ENCODE measurements at regions not wholly inside any gene's neighbourhood (a gene's known extent, or its start where the extent isn't known, plus 50 kb on each side); places are given as distances from the start of the nearest gene placed in this dataset.

DNA sequence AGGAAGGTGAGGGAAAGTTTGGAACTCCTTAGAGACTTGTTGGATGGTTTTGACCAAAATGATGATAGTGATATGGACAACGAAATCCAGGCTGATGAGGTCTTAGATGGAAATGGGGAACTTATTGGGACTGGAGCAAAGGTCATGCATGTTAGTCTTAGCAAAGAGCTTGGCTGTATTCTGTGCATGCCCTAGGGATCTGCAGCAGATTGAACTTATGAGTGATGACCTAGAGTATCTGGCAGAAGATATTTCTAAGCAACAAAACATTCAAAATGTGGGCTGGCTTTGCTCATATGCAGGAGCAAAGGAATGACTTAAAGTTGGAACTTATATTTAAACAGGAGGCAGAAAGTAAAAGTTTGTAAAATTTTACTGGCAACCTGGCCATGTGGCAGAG, 489.3 kb upstream of the DIPK2B start:
- no peak for DNase-seq (ENCODE audit: low read depth)
- TF ChIP-seq MYC (IDR thresholded peaks at IDR 0.05; ENCODE audit: low read depth, low read length), result no peak
- TF ChIP-seq, protein P1, sequence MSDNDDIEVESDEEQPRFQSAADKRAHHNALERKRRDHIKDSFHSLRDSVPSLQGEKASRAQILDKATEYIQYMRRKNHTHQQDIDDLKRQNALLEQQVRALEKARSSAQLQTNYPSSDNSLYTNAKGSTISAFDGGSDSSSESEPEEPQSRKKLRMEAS (IDR thresholded peaks at IDR 0.05; ENCODE audit: low read depth, low read length), result no peak
- TF ChIP-seq POLR2A (IDR thresholded peaks at IDR 0.05; ENCODE audit: extremely low read depth, insufficient read length), result no peak
- TF ChIP-seq, protein P2, sequence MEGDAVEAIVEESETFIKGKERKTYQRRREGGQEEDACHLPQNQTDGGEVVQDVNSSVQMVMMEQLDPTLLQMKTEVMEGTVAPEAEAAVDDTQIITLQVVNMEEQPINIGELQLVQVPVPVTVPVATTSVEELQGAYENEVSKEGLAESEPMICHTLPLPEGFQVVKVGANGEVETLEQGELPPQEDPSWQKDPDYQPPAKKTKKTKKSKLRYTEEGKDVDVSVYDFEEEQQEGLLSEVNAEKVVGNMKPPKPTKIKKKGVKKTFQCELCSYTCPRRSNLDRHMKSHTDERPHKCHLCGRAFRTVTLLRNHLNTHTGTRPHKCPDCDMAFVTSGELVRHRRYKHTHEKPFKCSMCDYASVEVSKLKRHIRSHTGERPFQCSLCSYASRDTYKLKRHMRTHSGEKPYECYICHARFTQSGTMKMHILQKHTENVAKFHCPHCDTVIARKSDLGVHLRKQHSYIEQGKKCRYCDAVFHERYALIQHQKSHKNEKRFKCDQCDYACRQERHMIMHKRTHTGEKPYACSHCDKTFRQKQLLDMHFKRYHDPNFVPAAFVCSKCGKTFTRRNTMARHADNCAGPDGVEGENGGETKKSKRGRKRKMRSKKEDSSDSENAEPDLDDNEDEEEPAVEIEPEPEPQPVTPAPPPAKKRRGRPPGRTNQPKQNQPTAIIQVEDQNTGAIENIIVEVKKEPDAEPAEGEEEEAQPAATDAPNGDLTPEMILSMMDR (IDR thresholded peaks at IDR 0.05; ENCODE audit: low read depth, low read length), result no peak

DNA sequence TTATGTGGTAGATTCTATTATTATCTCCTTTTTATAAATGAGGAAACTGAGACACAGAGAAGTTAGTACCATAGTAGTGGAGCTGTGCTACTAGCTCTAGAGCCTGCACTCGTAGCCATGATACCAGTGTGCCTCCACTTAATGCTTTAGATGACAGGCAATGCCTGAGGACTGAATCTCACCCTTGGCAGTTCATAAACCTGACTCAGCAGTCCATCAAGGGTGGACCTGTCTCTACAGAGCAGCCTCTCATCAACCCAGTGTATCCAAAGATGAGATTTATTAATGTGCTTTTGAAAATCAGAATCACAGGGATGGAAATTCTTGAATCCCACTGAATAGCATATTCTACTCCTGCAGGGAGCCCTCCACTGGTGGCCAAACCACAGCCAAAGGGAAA, 483.2 kb upstream of the DIPK2B start:
- no peak overlapping the region for H3K4me3 ChIP-seq (ENCODE audit: low read depth, low read length)
- no peak for DNase-seq (ENCODE audit: low read depth)
- no peak for TF ChIP-seq MYC (IDR thresholded peaks at IDR 0.05; ENCODE audit: low read depth, low read length)
- TF ChIP-seq, protein P1 (IDR thresholded peaks at IDR 0.05; ENCODE audit: low read depth, low read length), result no peak
- no peak for TF ChIP-seq POLR2A (IDR thresholded peaks at IDR 0.05; ENCODE audit: extremely low read depth, insufficient read length)
- TF ChIP-seq, protein P2 (IDR thresholded peaks at IDR 0.05; ENCODE audit: low read depth, low read length), result no peak

More for the DNA sequence above, 489.3 kb upstream of the DIPK2B start:
- no peak overlapping the region for H3K4me3 ChIP-seq (ENCODE audit: low read depth, low read length)

DNA sequence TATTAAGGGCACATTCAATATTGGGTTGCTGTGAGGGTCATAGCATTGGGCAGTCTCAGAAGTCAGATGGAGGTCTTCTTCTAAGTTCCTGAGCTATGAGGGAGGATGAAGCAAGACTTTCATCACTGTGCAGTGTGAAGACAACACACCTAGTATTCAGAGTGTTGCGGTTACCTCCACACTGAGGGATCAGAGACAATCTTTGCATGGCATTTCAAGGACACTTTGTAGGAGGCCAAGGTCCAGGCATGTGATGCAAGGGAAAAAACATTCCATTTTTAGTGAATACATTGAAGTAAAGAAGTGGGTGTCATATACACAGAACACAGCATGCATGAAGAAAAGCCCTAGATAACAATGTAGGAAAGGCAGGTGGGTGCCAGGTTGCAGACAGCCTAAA, 481.2 kb upstream of the DIPK2B start:
- TF ChIP-seq, protein P2 (IDR thresholded peaks at IDR 0.05; ENCODE audit: low read depth, low read length), result no peak
- TF ChIP-seq POLR2A (IDR thresholded peaks at IDR 0.05; ENCODE audit: extremely low read depth, insufficient read length) (no peak), MYC (IDR thresholded peaks at IDR 0.05; ENCODE audit: low read depth, low read length) (no peak)
- TF ChIP-seq, protein P1 (IDR thresholded peaks at IDR 0.05; ENCODE audit: low read depth, low read length), result no peak
- no peak for DNase-seq (ENCODE audit: low read depth)
- H3K4me3 ChIP-seq (ENCODE audit: low read depth, low read length), result no peak overlapping the region

DNA sequence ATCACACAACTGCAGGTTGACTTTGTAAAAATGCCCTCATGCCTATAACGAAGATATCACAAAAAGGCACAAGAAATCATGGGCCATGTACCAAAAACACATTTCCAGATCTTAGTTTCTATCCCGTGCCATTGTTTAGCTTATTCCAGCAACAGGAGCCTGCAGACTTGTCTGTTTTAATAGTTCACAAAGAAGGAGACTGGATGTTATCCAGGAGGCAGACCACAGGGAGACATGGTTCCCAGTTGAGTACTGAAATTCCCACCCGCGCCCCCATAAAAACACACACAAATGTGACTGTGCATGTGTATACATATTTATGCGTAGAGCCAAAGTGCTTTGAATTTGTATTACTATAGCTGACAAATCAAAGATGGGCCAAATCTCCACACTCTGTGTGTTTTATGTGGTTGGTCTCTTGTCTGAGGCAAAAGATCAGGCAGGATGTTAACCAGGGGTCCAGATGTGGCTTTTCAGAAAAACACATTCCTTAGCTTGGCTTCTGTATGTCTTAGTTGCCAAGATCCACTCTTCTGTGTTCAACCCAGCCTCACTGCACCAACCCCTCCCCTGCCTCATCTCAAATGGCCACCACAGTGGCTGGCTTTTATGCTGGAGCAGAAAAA, 469.2 kb upstream of the DIPK2B start:
- no peak for DNase-seq (ENCODE audit: low read depth)
- TF ChIP-seq POLR2A (IDR thresholded peaks at IDR 0.05; ENCODE audit: extremely low read depth, insufficient read length), result no peak
- TF ChIP-seq, protein P1 (IDR thresholded peaks at IDR 0.05; ENCODE audit: low read depth, low read length), result no peak
- TF ChIP-seq, protein P2 (IDR thresholded peaks at IDR 0.05; ENCODE audit: low read depth, low read length), result no peak
- TF ChIP-seq MYC (IDR thresholded peaks at IDR 0.05; ENCODE audit: low read depth, low read length), result no peak
- H3K4me3 ChIP-seq (ENCODE audit: low read depth, low read length), result no peak overlapping the region

DNA sequence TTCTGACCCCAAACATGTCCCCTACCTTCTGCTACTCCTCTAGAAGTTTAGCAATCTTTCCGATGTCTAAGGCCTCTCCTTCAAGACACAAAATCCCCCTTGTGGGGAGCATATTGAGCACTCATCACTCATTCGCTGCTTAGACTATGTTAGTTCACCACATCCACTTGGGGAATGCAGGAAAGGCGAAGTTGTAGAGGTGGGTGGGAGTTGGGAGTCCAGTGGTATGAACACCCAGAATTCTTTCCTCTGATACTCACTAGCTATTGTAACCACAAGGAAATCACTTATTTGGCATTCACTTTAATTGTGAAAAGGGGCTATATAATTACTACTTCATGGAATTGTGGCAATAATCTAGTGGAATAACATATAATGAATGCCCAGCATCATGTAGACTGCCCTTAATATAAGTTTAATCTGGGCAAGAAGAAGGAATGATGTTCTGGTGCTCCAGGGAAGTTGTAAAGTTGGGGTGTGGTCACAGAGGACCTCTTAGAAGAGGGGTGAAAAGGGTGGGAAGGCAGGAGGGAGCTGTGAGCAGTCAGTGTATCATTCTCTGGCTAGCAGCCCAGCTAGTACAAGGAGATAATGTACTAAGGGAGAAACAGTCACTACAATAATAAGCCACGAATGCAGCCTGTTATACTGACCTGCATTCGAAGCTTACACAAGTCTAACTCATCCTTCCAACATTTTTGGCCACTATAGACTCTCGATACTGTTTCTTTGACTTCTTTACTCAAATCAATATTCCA, 468.2 kb upstream of the DIPK2B start:
- TF ChIP-seq MYC (IDR thresholded peaks at IDR 0.05; ENCODE audit: low read depth, low read length), result no peak
- TF ChIP-seq POLR2A (IDR thresholded peaks at IDR 0.05; ENCODE audit: extremely low read depth, insufficient read length), result no peak
- TF ChIP-seq, protein P1 (IDR thresholded peaks at IDR 0.05; ENCODE audit: low read depth, low read length), result no peak
- TF ChIP-seq, protein P2 (IDR thresholded peaks at IDR 0.05; ENCODE audit: low read depth, low read length), result no peak
- no peak overlapping the region for H3K4me3 ChIP-seq (ENCODE audit: low read depth, low read length)
- DNase-seq (ENCODE audit: low read depth), result no peak

Data from NB4 (cell line).